ENCODE measurements at regions not wholly inside any gene's neighbourhood (a gene's known extent, or its start where the extent isn't known, plus 50 kb on each side); places are given as distances from the start of the nearest gene placed in this dataset.
"Not testable (repeated sequence)": the region's sequence is repeated elsewhere in the genome, so short reads cannot be mapped to it uniquely, and the experiment has no call there.

GRCh38 chr5:21483790-21484497 lies 1369.2 kb downstream of the CDH12 start:
- H3K9ac ChIP-seq (ENCODE audit: low read length); H3K4me3 ChIP-seq (ENCODE audit: low read depth, low read length); H3K27ac ChIP-seq (ENCODE audit: low read depth, low read length): not testable (repeated sequence)

GRCh38 chr5:21482983-21483650 lies 1370.0 kb downstream of the CDH12 start:
- H3K4me1 ChIP-seq (ENCODE audit: control insufficient read depth, insufficient read depth, low read length); H3K27ac ChIP-seq (ENCODE audit: low read depth, low read length); H3K4me3 ChIP-seq (ENCODE audit: low read depth, low read length); H3K9ac ChIP-seq (ENCODE audit: low read length); H3K27me3 ChIP-seq (ENCODE audit: control insufficient read depth, insufficient read depth, low read length): not testable (repeated sequence)
- Histone ChIP-seq H3K36me3 (ENCODE audit: control insufficient read depth, insufficient read depth, low read length) (peaks cover 13% of the 10 kb centered on the region), H3K9me3 (ENCODE audit: control insufficient read depth, insufficient read depth, low read depth, low read length) (peaks cover 10% of the 10 kb centered on the region)

More at GRCh38 chr5:21483790-21484497, 1369.2 kb downstream of the CDH12 start:
- H3K36me3 ChIP-seq (ENCODE audit: control insufficient read depth, insufficient read depth, low read length): peaks cover 13% of the 10 kb centered on the region
- H3K4me1 ChIP-seq (ENCODE audit: control insufficient read depth, insufficient read depth, low read length); H3K27me3 ChIP-seq (ENCODE audit: control insufficient read depth, insufficient read depth, low read length): not testable (repeated sequence)
- peaks cover 10% of the 10 kb centered on the region for H3K9me3 ChIP-seq (ENCODE audit: control insufficient read depth, insufficient read depth, low read depth, low read length)

- H3K27me3 ChIP-seq (ENCODE audit: control insufficient read depth, insufficient read depth, low read length); H3K4me3 ChIP-seq (ENCODE audit: low read depth, low read length): not testable (repeated sequence)
Observed at GRCh38 chr5:21482522-21482921, 1370.6 kb downstream of the CDH12 start.

GRCh38 chr5:21481320-21482270 lies 1371.5 kb downstream of the CDH12 start:
- H3K9me3 ChIP-seq (ENCODE audit: control insufficient read depth, insufficient read depth, low read depth, low read length): peaks cover 10% of the 10 kb centered on the region
- not testable (repeated sequence) for H3K4me3 ChIP-seq (ENCODE audit: low read depth, low read length); H3K27ac ChIP-seq (ENCODE audit: low read depth, low read length); H3K27me3 ChIP-seq (ENCODE audit: control insufficient read depth, insufficient read depth, low read length); H3K9ac ChIP-seq (ENCODE audit: low read length); H3K4me1 ChIP-seq (ENCODE audit: control insufficient read depth, insufficient read depth, low read length)
- H3K36me3 ChIP-seq (ENCODE audit: control insufficient read depth, insufficient read depth, low read length): peaks cover 13% of the 10 kb centered on the region

More at GRCh38 chr5:21482522-21482921, 1370.6 kb downstream of the CDH12 start:
- not testable (repeated sequence) for H3K9ac ChIP-seq (ENCODE audit: low read length); H3K4me1 ChIP-seq (ENCODE audit: control insufficient read depth, insufficient read depth, low read length); H3K27ac ChIP-seq (ENCODE audit: low read depth, low read length)
- Histone ChIP-seq H3K36me3 (ENCODE audit: control insufficient read depth, insufficient read depth, low read length) (peaks cover 13% of the 10 kb centered on the region), H3K9me3 (ENCODE audit: control insufficient read depth, insufficient read depth, low read depth, low read length) (peaks cover 10% of the 10 kb centered on the region)

GRCh38 chr5:21480054-21480453 lies 1373.1 kb downstream of the CDH12 start:
- H3K4me3 ChIP-seq (ENCODE audit: low read depth, low read length); H3K4me1 ChIP-seq (ENCODE audit: control insufficient read depth, insufficient read depth, low read length); H3K27ac ChIP-seq (ENCODE audit: low read depth, low read length); H3K9me3 ChIP-seq (ENCODE audit: control insufficient read depth, insufficient read depth, low read depth, low read length); H3K27me3 ChIP-seq (ENCODE audit: control insufficient read depth, insufficient read depth, low read length); H3K9ac ChIP-seq (ENCODE audit: low read length): not testable (repeated sequence)
- H3K36me3 ChIP-seq (ENCODE audit: control insufficient read depth, insufficient read depth, low read length): peaks cover 13% of the 10 kb centered on the region

GRCh38 chr5:21473981-21474380 lies 1379.2 kb downstream of the CDH12 start:
- H3K27me3 ChIP-seq (ENCODE audit: control insufficient read depth, insufficient read depth, low read length); H3K9me3 ChIP-seq (ENCODE audit: control insufficient read depth, insufficient read depth, low read depth, low read length); H3K9ac ChIP-seq (ENCODE audit: low read length); H3K27ac ChIP-seq (ENCODE audit: low read depth, low read length); H3K4me1 ChIP-seq (ENCODE audit: control insufficient read depth, insufficient read depth, low read length); H3K36me3 ChIP-seq (ENCODE audit: control insufficient read depth, insufficient read depth, low read length); H3K4me3 ChIP-seq (ENCODE audit: low read depth, low read length): not testable (repeated sequence)

- H3K4me1 ChIP-seq (ENCODE audit: control insufficient read depth, insufficient read depth, low read length); H3K27me3 ChIP-seq (ENCODE audit: control insufficient read depth, insufficient read depth, low read length); H3K9ac ChIP-seq (ENCODE audit: low read length); H3K9me3 ChIP-seq (ENCODE audit: control insufficient read depth, insufficient read depth, low read depth, low read length); H3K36me3 ChIP-seq (ENCODE audit: control insufficient read depth, insufficient read depth, low read length); H3K4me3 ChIP-seq (ENCODE audit: low read depth, low read length); H3K27ac ChIP-seq (ENCODE audit: low read depth, low read length): not testable (repeated sequence)
Observed at GRCh38 chr5:21473436-21473835, 1379.7 kb downstream of the CDH12 start.

GRCh38 chr5:21471691-21472090 lies 1381.5 kb downstream of the CDH12 start:
- not testable (repeated sequence) for H3K4me3 ChIP-seq (ENCODE audit: low read depth, low read length); H3K27me3 ChIP-seq (ENCODE audit: control insufficient read depth, insufficient read depth, low read length); H3K36me3 ChIP-seq (ENCODE audit: control insufficient read depth, insufficient read depth, low read length); H3K9me3 ChIP-seq (ENCODE audit: control insufficient read depth, insufficient read depth, low read depth, low read length); H3K4me1 ChIP-seq (ENCODE audit: control insufficient read depth, insufficient read depth, low read length); H3K27ac ChIP-seq (ENCODE audit: low read depth, low read length); H3K9ac ChIP-seq (ENCODE audit: low read length)

- not testable (repeated sequence) for H3K9me3 ChIP-seq (ENCODE audit: control insufficient read depth, insufficient read depth, low read depth, low read length); H3K36me3 ChIP-seq (ENCODE audit: control insufficient read depth, insufficient read depth, low read length); H3K27ac ChIP-seq (ENCODE audit: low read depth, low read length); H3K27me3 ChIP-seq (ENCODE audit: control insufficient read depth, insufficient read depth, low read length); H3K4me1 ChIP-seq (ENCODE audit: control insufficient read depth, insufficient read depth, low read length); H3K9ac ChIP-seq (ENCODE audit: low read length); H3K4me3 ChIP-seq (ENCODE audit: low read depth, low read length)
Observed at GRCh38 chr5:21469523-21470101, 1383.5 kb downstream of the CDH12 start.

GRCh38 chr5:21467544-21467943 lies 1385.6 kb downstream of the CDH12 start:
- not testable (repeated sequence) for H3K27ac ChIP-seq (ENCODE audit: low read depth, low read length); H3K4me1 ChIP-seq (ENCODE audit: control insufficient read depth, insufficient read depth, low read length); H3K9ac ChIP-seq (ENCODE audit: low read length); H3K36me3 ChIP-seq (ENCODE audit: control insufficient read depth, insufficient read depth, low read length); H3K27me3 ChIP-seq (ENCODE audit: control insufficient read depth, insufficient read depth, low read length); H3K4me3 ChIP-seq (ENCODE audit: low read depth, low read length); H3K9me3 ChIP-seq (ENCODE audit: control insufficient read depth, insufficient read depth, low read depth, low read length)

- H3K27ac ChIP-seq (ENCODE audit: low read depth, low read length); H3K27me3 ChIP-seq (ENCODE audit: control insufficient read depth, insufficient read depth, low read length); H3K36me3 ChIP-seq (ENCODE audit: control insufficient read depth, insufficient read depth, low read length); H3K4me1 ChIP-seq (ENCODE audit: control insufficient read depth, insufficient read depth, low read length); H3K9me3 ChIP-seq (ENCODE audit: control insufficient read depth, insufficient read depth, low read depth, low read length): not testable (repeated sequence)
- Histone ChIP-seq H3K4me3 (ENCODE audit: low read depth, low read length) (peak overlapping the region; percentile 69), H3K9ac (ENCODE audit: low read length) (peak overlapping the region; percentile 63)
Observed at GRCh38 chr5:21459744-21460073, 1393.4 kb downstream of the CDH12 start.
